GM18909 (cell line): ENCODE measurements at regions not wholly inside any gene's neighbourhood (a gene's known extent, or its start where the extent isn't known, plus 50 kb on each side); places are given as distances from the start of the nearest gene placed in this dataset.
A peak's percentile ranks its signal among the peaks of the same experiment; 100 is the strongest.

Source experiments
- ATAC-seq: cut with Tn5 transposase; IDR thresholded peaks from one replicate; pipeline ENCODE4 v1.9.1; 2021; ENCODE audit warnings: mild to moderate bottlenecking; ENCODE audit not compliant: unreplicated experiment, poor library complexity

GRCh38 chr22:46052801-46053562 lies 76.0 kb upstream of the WNT7B start:
- no peak for ATAC-seq

- ATAC-seq = no peak
Measured at GRCh38 chr22:46053563-46054090, 76.7 kb upstream of the WNT7B start.

GRCh38 chr22:46054091-46055073 lies 77.4 kb upstream of the WNT7B start:
- no peak for ATAC-seq

- no peak for ATAC-seq
Measured at GRCh38 chr22:46055181-46055875, 78.4 kb upstream of the WNT7B start.

- ATAC-seq = no peak
Measured at GRCh38 chr22:46055911-46056545, 79.1 kb upstream of the WNT7B start.

- no peak for ATAC-seq
Measured at GRCh38 chr22:46056546-46057245, 79.7 kb upstream of the WNT7B start.

- ATAC-seq = no peak
Measured at GRCh38 chr22:46057246-46058090, 80.5 kb upstream of the WNT7B start.

GRCh38 chr22:46058091-46058420 lies 81.1 kb upstream of the WNT7B start:
- peak; percentile 77 for ATAC-seq

- no peak for ATAC-seq
Measured at GRCh38 chr22:46058591-46059519, 81.9 kb upstream of the WNT7B start.

GRCh38 chr22:46060292-46061123 lies 83.5 kb upstream of the WNT7B start:
- ATAC-seq = no peak

GRCh38 chr22:46061124-46061500 lies 84.2 kb upstream of the WNT7B start:
- ATAC-seq = no peak

GRCh38 chr22:46061501-46062231 lies 84.7 kb upstream of the WNT7B start:
- ATAC-seq = no peak

GRCh38 chr22:46062232-46062615 lies 85.3 kb upstream of the WNT7B start:
- ATAC-seq = no peak

- ATAC-seq = no peak
Measured at GRCh38 chr22:46062971-46063631, 86.1 kb upstream of the WNT7B start.

GRCh38 chr22:46063846-46064227 lies 86.5 kb upstream of the PPARA start:
- ATAC-seq = no peak
